Esophagus squamous epithelium (tissue), 5 donors: ENCODE measurements at regions not wholly inside any gene's neighbourhood (a gene's known extent, or its start where the extent isn't known, plus 50 kb on each side); places are given as distances from the start of the nearest gene placed in this dataset.

Experiments
- DNase-seq: peaks from one replicate; lab custom pipeline; 2025; lab: John Stamatoyannopoulos, UW
- H3K27ac ChIP-seq, 4 donors: fragments of 200-600 bp; sonication (generic); one replicate each; pipeline ENCODE4 v1.5.1; 2016 to 2019; ENCODE audit warnings: mild to moderate bottlenecking in 1 of 4
- H3K27me3 ChIP-seq, 4 donors: fragments of 200-600 bp; sonication (generic); 1 replicate in 3 of 4; 2 replicates in 1 of 4; pipeline versions ENCODE4 v1.5.1 to v1.6.0; 2017 to 2021; ENCODE audit warnings: antibody characterized with exemption in 1 of 4
- H3K36me3 ChIP-seq, 3 donors: fragments of 200-600 bp; sonication (generic); one replicate each; pipeline ENCODE4 v1.5.1; 2016 to 2019
- H3K4me1 ChIP-seq, 3 donors: fragments of 200-600 bp; sonication (generic); one replicate each; pipeline ENCODE4 v1.5.1; 2017 to 2019
- H3K4me3 ChIP-seq, 4 donors: fragments of 200-600 bp; sonication (generic); 1 replicate in 3 of 4; 2 replicates in 1 of 4; pipeline ENCODE4 v1.5.1; 2016 to 2019; ENCODE audit warnings: mild to moderate bottlenecking in 2 of 4, moderate library complexity in 1 of 4
- H3K9me3 ChIP-seq, 3 donors: fragments of 200-600 bp; sonication (generic); one replicate each; pipeline ENCODE4 v1.5.1; 2016 to 2019
- CTCF ChIP-seq, 6 experiments: fragments of 450-650 bp in 4 of 6; fragments of 200-600 bp in 2 of 6; sonication (generic) in 2 of 6; IDR thresholded peaks; one replicate each; pipeline ENCODE4 v1.5.1; 2016 to 2019; ENCODE audit warnings: antibody characterized with exemption in 6 of 6, mild to moderate bottlenecking in 4 of 6, moderate library complexity in 4 of 6
- POLR2A ChIP-seq, 4 donors: fragments of 450-650 bp; IDR thresholded peaks; one replicate each; pipeline ENCODE4 v1.6.1; 2017; ENCODE audit warnings: antibody characterized with exemption in 4 of 4, mild to moderate bottlenecking in 4 of 4, moderate library complexity in 3 of 4
- WGBS, 2 donors: methylation state at CpG; one replicate each; pipeline ENCODE4 v1.1.5; 2018; 5-methylcytosine and 5-hydroxymethylcytosine counted together
- intact Hi-C: fragments of 100-400 bp; cut with DNase I; formaldehyde crosslinking; loops from one replicate; pipeline ENCODE4 v1.15.0; 2022
- donor health status: DM: yes; HTN: yes; CAD: no.

DNA sequence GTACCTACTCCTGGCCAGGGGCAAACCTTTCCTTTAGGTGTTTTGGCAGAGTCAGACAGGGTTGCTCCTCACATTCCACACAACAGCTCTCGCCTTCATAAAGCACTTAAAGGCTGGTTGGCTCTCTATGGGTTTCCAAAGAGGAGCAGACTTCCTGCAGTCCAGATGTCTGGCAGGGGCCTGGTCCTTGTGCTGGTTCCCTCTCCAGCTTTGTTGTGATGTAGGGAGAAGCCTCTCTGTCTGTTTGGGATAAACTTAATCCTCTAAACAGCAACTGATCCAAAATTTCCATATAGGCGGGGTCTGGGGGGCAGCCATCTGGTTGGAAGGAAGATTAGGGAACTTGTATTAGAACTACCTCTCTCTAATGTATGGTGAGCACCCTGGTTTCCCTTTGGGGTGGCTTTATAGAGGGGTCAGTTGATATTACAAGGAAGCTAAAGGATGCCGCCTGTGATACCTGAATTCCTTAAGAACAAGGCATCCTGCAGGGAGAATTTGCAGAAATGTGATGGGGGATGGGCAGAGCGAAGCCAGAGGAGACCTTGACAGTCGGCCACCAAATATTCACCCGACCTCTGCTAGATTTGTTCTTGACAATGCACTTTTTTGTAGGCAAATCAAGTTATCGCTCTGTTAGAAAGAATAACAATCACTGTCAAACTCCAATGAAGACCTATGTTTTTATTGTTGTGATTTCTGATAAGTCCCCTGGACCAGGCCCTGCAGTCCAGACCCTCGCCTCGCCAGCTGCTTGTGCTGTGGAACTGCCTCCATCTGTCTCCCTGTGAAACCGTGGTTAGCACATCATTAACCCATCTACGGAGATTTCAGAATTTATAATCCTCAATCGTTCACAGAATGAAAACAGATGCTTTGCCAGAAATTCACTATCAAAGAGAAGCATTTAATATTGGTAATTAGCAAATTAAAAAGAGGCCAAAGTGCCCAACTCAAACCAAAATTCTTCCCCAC lies 94.0 kb upstream of the RALGAPA2 start:
- Histone ChIP-seq H3K4me1 (no peaks in the 10 kb centered on the region), H3K27ac (no peak overlapping the region), H3K36me3 (no peaks in the 10 kb centered on the region), H3K4me3 (no peak overlapping the region), H3K9me3 (no peaks in the 10 kb centered on the region), H3K27me3 (peaks cover 0 to 12% (median 0%) of the 10 kb centered on the region in 4 donors)
- TF ChIP-seq POLR2A (IDR thresholded peaks at IDR 0.05), result no peak
- no peak for TF ChIP-seq CTCF (IDR thresholded peaks at IDR 0.05)
- WGBS, 2 donors, result 70 to 77% methylated on average over 11 of the region's 12 CpGs
- DNase-seq, result no peak
- intact Hi-C loops, result no loop called here

GRCh38 chr20:20803011-20803410 lies 90.6 kb upstream of the RALGAPA2 start:
- no peak for DNase-seq
- 95 to 98% methylated on average over 2 to 3 of the region's 3 CpGs for WGBS, 2 donors
- no peaks in the 10 kb centered on the region for H3K9me3 ChIP-seq
- no peak overlapping the region for H3K27ac ChIP-seq
- no peaks in the 10 kb centered on the region for H3K27me3 ChIP-seq
- H3K36me3 ChIP-seq, result no peaks in the 10 kb centered on the region
- H3K4me1 ChIP-seq, result peaks cover 0 to 1% (median 0%) of the 10 kb centered on the region in 3 donors
- intact Hi-C loops, result no loop called here
- no peak overlapping the region for H3K4me3 ChIP-seq
- TF ChIP-seq CTCF (IDR thresholded peaks at IDR 0.05), result no peak
- no peak for TF ChIP-seq POLR2A (IDR thresholded peaks at IDR 0.05)

DNA sequence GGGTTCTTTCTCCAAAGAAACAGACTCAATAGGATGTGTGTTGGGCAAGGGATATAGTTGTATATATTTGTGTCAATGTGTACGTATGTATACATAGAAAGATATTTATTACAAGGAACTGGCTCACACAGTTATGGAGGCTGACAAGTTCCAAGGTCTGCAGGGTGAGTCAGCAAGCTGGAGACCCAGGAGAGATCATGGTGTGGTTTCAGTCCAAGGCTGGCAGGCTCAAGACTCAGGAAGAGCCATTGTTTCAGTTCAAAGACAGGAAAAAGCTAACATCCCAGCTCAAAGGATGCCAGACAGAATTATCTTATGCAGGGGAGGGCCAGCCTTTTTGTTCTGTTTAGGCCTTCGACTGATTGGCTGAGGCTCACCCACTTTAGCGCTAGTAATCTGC lies 89.9 kb upstream of the RALGAPA2 start:
- intact Hi-C loops, result no loop called here
- H3K4me3 ChIP-seq, result no peak overlapping the region
- H3K9me3 ChIP-seq, result no peaks in the 10 kb centered on the region
- DNase-seq, result no peak
- H3K27me3 ChIP-seq, result no peaks in the 10 kb centered on the region
- TF ChIP-seq POLR2A (IDR thresholded peaks at IDR 0.05) (no peak), CTCF (IDR thresholded peaks at IDR 0.05) (no peak)
- WGBS, 2 donors, result 57 to 70% methylated on average over 3 of the region's 3 CpGs
- H3K27ac ChIP-seq, result no peak overlapping the region
- H3K36me3 ChIP-seq, result no peaks in the 10 kb centered on the region
- peaks cover 0 to 8% (median 0%) of the 10 kb centered on the region in 3 donors for H3K4me1 ChIP-seq

- intact Hi-C loops, result no loop called here
- Histone ChIP-seq H3K27ac (no peak overlapping the region), H3K27me3 (no peaks in the 10 kb centered on the region), H3K9me3 (no peaks in the 10 kb centered on the region), H3K4me3 (no peak overlapping the region), H3K36me3 (no peaks in the 10 kb centered on the region), H3K4me1 (peaks cover 0 to 8% (median 0%) of the 10 kb centered on the region in 3 donors)
- TF ChIP-seq POLR2A (IDR thresholded peaks at IDR 0.05), result no peak
- no peak for TF ChIP-seq CTCF (IDR thresholded peaks at IDR 0.05)
- DNase-seq, result no peak
- 88 to 100% methylated on average over 2 to 6 of the region's 6 CpGs for WGBS, 2 donors
Measured at GRCh38 chr20:20799716-20800312, 87.4 kb upstream of the RALGAPA2 start.
